GM23338 (cell line): ENCODE measurements at regions not wholly inside any gene's neighbourhood (a gene's known extent, or its start where the extent isn't known, plus 50 kb on each side); places are given as distances from the start of the nearest gene placed in this dataset.

Source experiments
- ATAC-seq: fragments of 200-7000 bp; cut with Tn5 transposase; 3 replicates; pipeline ENCODE4 v1.9.1; 2020
- DNase-seq: peaks from one replicate; pipeline ENCODE4 v3.0.0-alpha.2; 2015; ENCODE audit warnings: low spot score
- H2AFZ ChIP-seq: fragments of 200-600 bp; sonication (generic); 2 replicates; pipeline ENCODE4 v1.8.0; 2016; ENCODE audit warnings: antibody characterized with exemption, mild to moderate bottlenecking, moderate library complexity
- H3F3A ChIP-seq: fragments of 200-600 bp; sonication (generic); replicated peaks from 2 replicates; pipeline ENCODE4 v1.8.0; 2017; ENCODE audit warnings: antibody characterized with exemption, mixed run types, low read depth
- H3K27ac ChIP-seq: fragments of 200-600 bp; sonication (generic); 2 replicates; pipeline ENCODE4 v1.6.1; 2016; ENCODE audit warnings: low read depth
- H3K27me3 ChIP-seq: fragments of 200-600 bp; sonication (generic); 2 replicates; pipeline ENCODE4 v1.8.0; 2016; ENCODE audit warnings: mild to moderate bottlenecking, mixed run types, moderate library complexity; ENCODE audit not compliant: insufficient read depth
- H3K36me3 ChIP-seq: fragments of 200-600 bp; sonication (generic); 2 replicates; pipeline ENCODE4 v1.8.0; 2016; ENCODE audit warnings: mild to moderate bottlenecking; ENCODE audit not compliant: insufficient read depth
- H3K4me1 ChIP-seq: fragments of 200-600 bp; sonication (generic); 2 replicates; pipeline ENCODE4 v1.8.0; 2016; ENCODE audit warnings: mild to moderate bottlenecking, moderate library complexity; ENCODE audit not compliant: insufficient read depth
- H3K4me2 ChIP-seq: fragments of 200-600 bp; sonication (generic); 2 replicates; pipeline ENCODE4 v1.7.1; 2017; ENCODE audit warnings: mixed run types
- H3K4me3 ChIP-seq: fragments of 200-600 bp; sonication (generic); 2 replicates; pipeline ENCODE4 v1.6.1; 2016; ENCODE audit warnings: mixed run types
- H3K79me2 ChIP-seq: fragments of 200-600 bp; sonication (generic); replicated peaks from 2 replicates; pipeline ENCODE4 v1.8.0; 2017; ENCODE audit warnings: mild to moderate bottlenecking; ENCODE audit not compliant: insufficient read depth
- H3K9me2 ChIP-seq: fragments of 200-600 bp; sonication (generic); 2 replicates; pipeline ENCODE4 v1.8.0; 2017; ENCODE audit not compliant: insufficient read depth
- H4K20me1 ChIP-seq: fragments of 200-600 bp; sonication (generic); replicated peaks from 2 replicates; pipeline ENCODE4 v1.8.0; 2017; ENCODE audit warnings: mild to moderate bottlenecking; ENCODE audit not compliant: insufficient read depth
- H3K27ac Mint-ChIP-seq: 2 replicates; pipeline ENCODE4 v1.8.0; 2020; ENCODE audit warnings: inconsistent platforms, mild to moderate bottlenecking, moderate library complexity, mixed read lengths
- H3K27me3 Mint-ChIP-seq: 3 replicates; pipeline ENCODE4 v1.8.0; 2022; ENCODE audit warnings: low read depth, mild to moderate bottlenecking, moderate library complexity, mixed read lengths, inconsistent platforms; ENCODE audit not compliant: insufficient read depth, poor library complexity
- H3K36me3 Mint-ChIP-seq: 3 replicates; pipeline ENCODE4 v1.8.0; 2021; ENCODE audit warnings: low read depth, mild to moderate bottlenecking, inconsistent platforms, moderate library complexity, mixed read lengths
- H3K4me1 Mint-ChIP-seq: 3 replicates; pipeline ENCODE4 v1.8.0; 2020; ENCODE audit warnings: mild to moderate bottlenecking, inconsistent platforms, mixed read lengths
- H3K4me3 Mint-ChIP-seq: 3 replicates; pipeline ENCODE4 v1.8.0; 2021; ENCODE audit warnings: moderate library complexity, mild to moderate bottlenecking, inconsistent platforms, mixed read lengths
- H3K9me3 Mint-ChIP-seq: 3 replicates; pipeline ENCODE4 v1.8.0; 2020; ENCODE audit warnings: moderate library complexity, mild to moderate bottlenecking, inconsistent platforms, mixed read lengths
- CREB1 ChIP-seq: fragments of 250-450 bp; sonication (Bioruptor Pico); IDR thresholded peaks from 2 replicates; pipeline ENCODE4 v1.5.0; 2020; ENCODE audit warnings: low read depth, mild to moderate bottlenecking, moderate library complexity
- CTCF ChIP-seq, 2 experiments: fragments of 200-600 bp in 1 of 2; sonication (generic) in 1 of 2; conservative IDR thresholded peaks; 2 replicates each; pipeline versions ENCODE4 v1.5.1 to v1.6.1; 2016 to 2017; ENCODE audit warnings: antibody characterized with exemption in 2 of 2, low read depth in 2 of 2, mild to moderate bottlenecking in 2 of 2, moderate library complexity in 1 of 2
- EZH2 ChIP-seq: fragments of 200-600 bp; sonication (generic); IDR thresholded peaks from one replicate; pipeline ENCODE4 v1.8.0; 2017; ENCODE audit warnings: antibody characterized with exemption, mild to moderate bottlenecking, low read depth; ENCODE audit not compliant: unreplicated experiment
- EZH2phosphoT487 ChIP-seq: fragments of 200-600 bp; sonication (generic); IDR thresholded peaks from one replicate; pipeline ENCODE4 v1.8.1; 2018; ENCODE audit warnings: antibody characterized with exemption; ENCODE audit not compliant: unreplicated experiment
- JUNB ChIP-seq: IDR thresholded peaks from one replicate; pipeline ENCODE4 v1.6.1; 2016; ENCODE audit warnings: antibody characterized with exemption; ENCODE audit not compliant: unreplicated experiment
- NANOG ChIP-seq: IDR thresholded peaks from 2 replicates; pipeline ENCODE4 v1.6.1; 2016; ENCODE audit warnings: antibody characterized with exemption, borderline replicate concordance
- POLR2AphosphoS5 ChIP-seq: IDR thresholded peaks from 2 replicates; pipeline ENCODE4 v1.6.1; 2016; ENCODE audit warnings: antibody characterized with exemption, low read depth
- REST ChIP-seq: IDR thresholded peaks from one replicate; pipeline ENCODE4 v1.6.1; 2018; ENCODE audit warnings: antibody characterized with exemption; ENCODE audit not compliant: unreplicated experiment
- STAT1 ChIP-seq: IDR thresholded peaks from one replicate; pipeline ENCODE4 v1.6.1; 2016; ENCODE audit warnings: antibody characterized with exemption; ENCODE audit not compliant: unreplicated experiment
- ZNF114 ChIP-seq: fragments of 250-450 bp; sonication (Bioruptor Pico); IDR thresholded peaks from 2 replicates; pipeline ENCODE4 v1.5.0; 2020; ENCODE audit warnings: mild to moderate bottlenecking, moderate library complexity
- ZNF331 ChIP-seq: fragments of 250-450 bp; sonication (Bioruptor Pico); IDR thresholded peaks from 2 replicates; pipeline ENCODE4 v1.5.0; 2020; ENCODE audit warnings: low read depth, mild to moderate bottlenecking, moderate library complexity
- ZNF462 ChIP-seq: fragments of 250-450 bp; sonication (Bioruptor Pico); IDR thresholded peaks from 2 replicates; pipeline ENCODE4 v1.5.0; 2020; ENCODE audit warnings: mild to moderate bottlenecking, moderate library complexity
- TF ChIP-seq, protein P1 (sequence below): IDR thresholded peaks from 2 replicates; pipeline ENCODE4 v1.6.1; 2016; ENCODE audit warnings: antibody characterized with exemption

DNA sequence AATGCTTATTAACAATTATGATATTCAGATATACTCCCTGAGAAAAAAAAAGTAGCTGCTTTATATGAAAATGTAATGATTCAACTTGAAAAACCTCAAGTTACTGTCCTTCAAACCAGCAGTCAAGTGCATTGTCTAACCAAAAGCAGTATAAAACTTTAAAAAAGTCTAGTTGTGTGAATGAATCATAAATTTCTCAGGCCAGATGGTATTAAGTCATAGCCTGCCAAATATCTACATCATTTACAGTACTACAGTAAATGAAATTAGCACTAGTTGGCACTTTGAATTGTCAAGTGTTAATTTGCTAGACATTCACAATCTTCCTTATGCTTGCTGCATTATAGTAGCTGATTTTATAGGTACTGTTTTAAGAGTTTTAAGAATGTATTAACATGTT, 85.9 kb downstream of the CBLN2 start (continued):
- TF ChIP-seq POLR2AphosphoS5 (no peak), EZH2 (no peak), JUNB (no peak), NANOG (no peak)

- no peaks in the 10 kb centered on the region for H3K4me1 ChIP-seq
- H2AFZ ChIP-seq: no peak overlapping the region
- no peak overlapping the region for H3K4me2 ChIP-seq
- no peak overlapping the region for H3K27ac ChIP-seq
- no peak for ATAC-seq
- no peaks in the 10 kb centered on the region for H3K9me2 ChIP-seq
- no peaks in the 10 kb centered on the region for H3F3A ChIP-seq
- H3K27me3 Mint-ChIP-seq: peaks cover 6% of the 10 kb centered on the region
- TF ChIP-seq ZNF114 (CRISPR knock-in tag) (no peak), EZH2 (no peak), REST (no peak), EZH2phosphoT487 (no peak), CTCF (conservative IDR thresholded peaks at IDR 0.05; ENCODE audit: low read depth in 2 of 2) (no peak), JUNB (no peak), STAT1 (no peak), POLR2AphosphoS5 (no peak), NANOG (no peak), CREB1 (CRISPR knock-in tag) (no peak), ZNF462 (CRISPR knock-in tag) (no peak), ZNF331 (CRISPR knock-in tag) (no peak)
- TF ChIP-seq, protein P1, sequence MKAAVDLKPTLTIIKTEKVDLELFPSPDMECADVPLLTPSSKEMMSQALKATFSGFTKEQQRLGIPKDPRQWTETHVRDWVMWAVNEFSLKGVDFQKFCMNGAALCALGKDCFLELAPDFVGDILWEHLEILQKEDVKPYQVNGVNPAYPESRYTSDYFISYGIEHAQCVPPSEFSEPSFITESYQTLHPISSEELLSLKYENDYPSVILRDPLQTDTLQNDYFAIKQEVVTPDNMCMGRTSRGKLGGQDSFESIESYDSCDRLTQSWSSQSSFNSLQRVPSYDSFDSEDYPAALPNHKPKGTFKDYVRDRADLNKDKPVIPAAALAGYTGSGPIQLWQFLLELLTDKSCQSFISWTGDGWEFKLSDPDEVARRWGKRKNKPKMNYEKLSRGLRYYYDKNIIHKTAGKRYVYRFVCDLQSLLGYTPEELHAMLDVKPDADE: no peak
- H3K4me3 Mint-ChIP-seq: no peak overlapping the region
- no peaks in the 10 kb centered on the region for H4K20me1 ChIP-seq
- H3K79me2 ChIP-seq: no peaks in the 10 kb centered on the region
- no peak for DNase-seq
- no peaks in the 10 kb centered on the region for H3K4me1 Mint-ChIP-seq
- no peaks in the 10 kb centered on the region for H3K27me3 ChIP-seq
- no peak overlapping the region for H3K27ac Mint-ChIP-seq
- no peak overlapping the region for H3K4me3 ChIP-seq
- H3K36me3 ChIP-seq: no peaks in the 10 kb centered on the region
- H3K36me3 Mint-ChIP-seq: peaks cover 35% of the 10 kb centered on the region
- peaks cover 96% of the 10 kb centered on the region for H3K9me3 Mint-ChIP-seq
Observed at GRCh38 chr18:72456802-72457201, 87.3 kb downstream of the CBLN2 start.
